Lung (tissue), 11 donors: ENCODE measurements at regions not wholly inside any gene's neighbourhood (a gene's known extent, or its start where the extent isn't known, plus 50 kb on each side); places are given as distances from the start of the nearest gene placed in this dataset.

Experiments used
- ATAC-seq: fragments of 200-7000 bp; cut with Tn5 transposase; one replicate; pipeline ENCODE4 v1.9.1; 2020; ENCODE audit warnings: moderate number of reproducible peaks; ENCODE audit not compliant: insufficient read depth, low FRiP score
- DNase-seq, 3 donors: peaks; one replicate each; pipeline ENCODE4 v3.0.0-alpha.2; 2013 to 2017
- H3K27ac ChIP-seq, 2 donors: one replicate each; pipeline ENCODE4 v1.5.1; 2013; ENCODE audit warnings: mild to moderate bottlenecking in 2 of 2, moderate library complexity in 2 of 2, control low read depth in 1 of 2, inconsistent platforms in 1 of 2, low read depth in 1 of 2, low read length in 1 of 2
- H3K27me3 ChIP-seq, 3 donors: one replicate each; pipeline ENCODE4 v1.5.1; 2013; ENCODE audit warnings: low read length in 2 of 3; ENCODE audit not compliant: control insufficient read depth in 3 of 3, insufficient read depth in 3 of 3
- H3K36me3 ChIP-seq, 4 donors: one replicate each; pipeline ENCODE4 v1.5.1; 2013; ENCODE audit warnings: low read length in 4 of 4, mild to moderate bottlenecking in 1 of 4, moderate library complexity in 1 of 4; ENCODE audit not compliant: control insufficient read depth in 4 of 4, insufficient read depth in 4 of 4
- H3K4me1 ChIP-seq, 5 donors: one replicate each; pipeline ENCODE4 v1.5.1; 2013; ENCODE audit warnings: low read length in 5 of 5, mild to moderate bottlenecking in 2 of 5, moderate library complexity in 1 of 5; ENCODE audit not compliant: control insufficient read depth in 5 of 5, insufficient read depth in 5 of 5
- H3K4me3 ChIP-seq: one replicate; pipeline ENCODE4 v1.5.1; 2013; ENCODE audit warnings: mild to moderate bottlenecking, control low read depth, moderate library complexity
- H3K9ac ChIP-seq, 2 donors: one replicate each; pipeline ENCODE4 v1.5.1; 2013; ENCODE audit warnings: low read length in 2 of 2, control low read depth in 1 of 2; ENCODE audit not compliant: insufficient read depth in 1 of 2
- H3K9me3 ChIP-seq, 4 donors: one replicate each; pipeline ENCODE4 v1.5.1; 2013; ENCODE audit warnings: low read length in 3 of 4, mild to moderate bottlenecking in 1 of 4, moderate library complexity in 1 of 4; ENCODE audit not compliant: control insufficient read depth in 4 of 4, insufficient read depth in 3 of 4
- WGBS, 2 donors: extraction: QIAGEN DNeasy Blood & Tissue Kit; methylation state at CpG; one replicate each; pipeline ENCODE4 v1.1.7; 2013; 5-methylcytosine and 5-hydroxymethylcytosine counted together
- TF ChIP-seq, protein P1 (sequence below): IDR thresholded peaks from 2 replicates; pipeline ENCODE4 v1.5.1; 2012; ENCODE audit warnings: mild to moderate bottlenecking; ENCODE audit errors: control extremely low read depth, extremely low read depth
- donor health status: control.
- donor health status: control.
- donor health status: Bipolar disorder and iron deficiency.
- donor health status: healthy.
- donor health status: DM: yes; HTN: yes; CAD: no.

DNA sequence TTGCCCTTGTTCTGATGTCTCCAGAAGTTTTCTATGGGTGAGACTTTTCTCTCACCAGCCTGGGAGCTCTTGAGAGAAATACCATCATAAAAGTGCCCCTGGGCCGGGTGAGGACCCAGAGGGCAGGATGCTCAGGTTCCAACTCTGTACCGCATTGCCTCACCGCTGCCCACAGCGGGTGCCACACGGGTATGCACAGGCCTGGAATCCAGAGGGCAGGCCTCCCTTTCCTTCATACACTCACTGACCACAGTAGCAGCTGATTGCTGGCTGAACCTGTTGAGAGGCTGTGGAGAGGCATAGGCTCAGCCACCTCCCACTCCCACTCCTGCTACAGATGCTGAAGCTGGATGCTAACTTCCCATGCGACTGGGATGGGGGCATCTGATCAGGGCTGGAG is 293.8 kb downstream of the CYP26B1 start:
- Histone ChIP-seq H3K27ac (no peak overlapping the region), H3K27me3 (peaks cover 0 to 3% (median 0%) of the 10 kb centered on the region in 3 donors), H3K9ac (no peak overlapping the region), H3K9me3 (peaks cover 0 to 7% (median 0%) of the 10 kb centered on the region in 4 donors), H3K4me3 (no peak overlapping the region), H3K4me1 (peaks cover 0 to 52% (median 26%) of the 10 kb centered on the region in 5 donors), H3K36me3 (no peaks in the 10 kb centered on the region)
- DNase-seq (no peak), ATAC-seq (no peak)
- 90 to 97% methylated on average over 6 of the region's 6 CpGs for WGBS, 2 donors
- TF ChIP-seq, protein P1, sequence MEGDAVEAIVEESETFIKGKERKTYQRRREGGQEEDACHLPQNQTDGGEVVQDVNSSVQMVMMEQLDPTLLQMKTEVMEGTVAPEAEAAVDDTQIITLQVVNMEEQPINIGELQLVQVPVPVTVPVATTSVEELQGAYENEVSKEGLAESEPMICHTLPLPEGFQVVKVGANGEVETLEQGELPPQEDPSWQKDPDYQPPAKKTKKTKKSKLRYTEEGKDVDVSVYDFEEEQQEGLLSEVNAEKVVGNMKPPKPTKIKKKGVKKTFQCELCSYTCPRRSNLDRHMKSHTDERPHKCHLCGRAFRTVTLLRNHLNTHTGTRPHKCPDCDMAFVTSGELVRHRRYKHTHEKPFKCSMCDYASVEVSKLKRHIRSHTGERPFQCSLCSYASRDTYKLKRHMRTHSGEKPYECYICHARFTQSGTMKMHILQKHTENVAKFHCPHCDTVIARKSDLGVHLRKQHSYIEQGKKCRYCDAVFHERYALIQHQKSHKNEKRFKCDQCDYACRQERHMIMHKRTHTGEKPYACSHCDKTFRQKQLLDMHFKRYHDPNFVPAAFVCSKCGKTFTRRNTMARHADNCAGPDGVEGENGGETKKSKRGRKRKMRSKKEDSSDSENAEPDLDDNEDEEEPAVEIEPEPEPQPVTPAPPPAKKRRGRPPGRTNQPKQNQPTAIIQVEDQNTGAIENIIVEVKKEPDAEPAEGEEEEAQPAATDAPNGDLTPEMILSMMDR, result no peak

DNA sequence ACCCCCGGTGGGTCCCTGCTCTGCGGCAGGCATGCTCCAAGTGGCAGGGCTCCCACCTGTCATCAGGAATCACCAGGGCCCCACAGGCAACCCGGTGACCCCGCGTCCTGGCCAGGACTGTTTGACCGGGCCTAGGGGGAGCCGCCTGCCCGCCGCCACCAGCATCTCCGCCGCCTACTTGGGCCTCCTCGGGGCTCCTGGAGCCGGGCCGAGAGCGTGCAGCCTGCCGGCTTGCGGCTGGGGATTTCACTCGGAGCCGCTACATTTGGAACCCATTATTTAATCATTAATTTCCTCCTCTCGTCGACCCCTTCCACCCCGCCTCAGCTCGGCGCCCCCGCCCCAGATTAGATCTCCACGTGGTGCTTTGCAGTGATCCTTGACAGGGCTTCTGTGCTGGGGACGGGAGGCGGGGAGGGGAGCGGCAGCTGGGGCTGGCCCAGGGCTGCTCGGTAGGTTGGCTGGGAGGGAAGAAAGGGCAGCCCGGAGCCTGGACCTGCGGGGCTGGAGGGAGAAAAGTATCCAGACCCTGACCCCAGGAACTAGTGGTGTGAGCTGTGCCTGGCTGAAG is 295.4 kb downstream of the CYP26B1 start:
- WGBS, 2 donors, result 14 to 20% methylated on average over 32 of the region's 32 CpGs
- Histone ChIP-seq H3K9ac (no peak overlapping the region), H3K27ac (no peak overlapping the region), H3K4me3 (no peak overlapping the region), H3K36me3 (no peaks in the 10 kb centered on the region), H3K4me1 (peaks cover 0 to 41% (median 26%) of the 10 kb centered on the region in 5 donors), H3K9me3 (peaks cover 0 to 7% (median 0%) of the 10 kb centered on the region in 4 donors), H3K27me3 (peaks cover 0 to 3% (median 0%) of the 10 kb centered on the region in 3 donors)
- TF ChIP-seq, protein P1, result no peak
- peak; percentile 90 to 95 (median 90) for DNase-seq
- ATAC-seq, result no peak

- Histone ChIP-seq H3K9me3 (peaks cover 0 to 7% (median 0%) of the 10 kb centered on the region in 4 donors), H3K36me3 (no peaks in the 10 kb centered on the region), H3K4me3 (no peak overlapping the region), H3K27me3 (peaks cover 0 to 3% (median 0%) of the 10 kb centered on the region in 3 donors), H3K4me1 (peaks cover 0 to 41% (median 26%) of the 10 kb centered on the region in 5 donors), H3K27ac (no peak overlapping the region), H3K9ac (no peak overlapping the region)
- ATAC-seq (no peak), DNase-seq (peak in 2 of 3 donors; percentile 49 to 75)
- WGBS, 2 donors, result 63 to 71% methylated on average over 8 of the region's 8 CpGs
- TF ChIP-seq, protein P1, result no peak
These were observed 296.4 kb downstream of the CYP26B1 start for GRCh38 chr2:71851094-71851750.
